HG03095 (cell line): ENCODE measurements at regions not wholly inside any gene's neighbourhood (a gene's known extent, or its start where the extent isn't known, plus 50 kb on each side); places are given as distances from the start of the nearest gene placed in this dataset.

ENCODE experiments used
- ATAC-seq: cut with Tn5 transposase; IDR thresholded peaks from one replicate; pipeline ENCODE4 v1.9.1; 2021; ENCODE audit warnings: moderate library complexity; ENCODE audit not compliant: unreplicated experiment

DNA sequence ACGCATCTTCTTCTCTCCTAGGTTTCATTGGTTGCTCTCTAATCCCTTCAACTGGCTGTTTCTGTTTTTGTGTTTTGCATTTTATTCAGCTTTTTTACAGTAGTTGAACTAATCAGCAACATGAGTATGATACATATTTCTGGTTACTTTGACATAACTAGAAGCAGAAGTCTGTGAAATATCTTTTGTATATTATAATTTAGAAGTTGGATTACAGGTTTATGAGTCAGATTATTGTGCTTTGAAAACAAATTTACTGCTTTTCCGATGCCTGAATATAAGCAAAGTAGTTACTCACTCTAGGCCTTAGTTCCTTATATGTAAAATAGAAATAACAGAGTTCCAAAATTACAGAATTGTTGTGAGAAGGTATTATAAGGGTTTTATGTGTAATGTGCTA, 96.2 kb upstream of the MEOX2 start:
- ATAC-seq: no peak

GRCh38 chr7:15781944-15782343, 95.5 kb upstream of the MEOX2 start:
- no peak for ATAC-seq

GRCh38 chr7:15780271-15780670, 93.8 kb upstream of the MEOX2 start:
- no peak for ATAC-seq

DNA sequence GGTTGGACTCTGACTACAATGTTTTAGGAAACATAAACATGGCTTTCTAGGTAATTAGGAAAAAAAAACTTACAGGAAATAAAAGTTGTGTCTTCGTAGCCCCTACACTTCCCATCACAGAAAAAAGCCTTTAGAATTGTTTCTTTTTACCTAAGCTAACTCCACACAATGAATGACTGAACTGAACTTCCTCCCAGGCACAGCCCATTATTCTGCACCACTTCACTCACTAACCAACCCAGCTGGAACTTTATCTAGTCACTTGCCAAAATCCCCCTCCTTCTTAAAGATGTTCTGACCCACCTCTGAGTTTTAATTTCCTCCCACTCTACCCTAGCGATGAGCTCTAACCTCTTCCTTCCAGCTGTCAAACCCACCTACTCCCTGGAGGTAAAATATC, 91.7 kb upstream of the MEOX2 start:
- ATAC-seq: no peak

DNA sequence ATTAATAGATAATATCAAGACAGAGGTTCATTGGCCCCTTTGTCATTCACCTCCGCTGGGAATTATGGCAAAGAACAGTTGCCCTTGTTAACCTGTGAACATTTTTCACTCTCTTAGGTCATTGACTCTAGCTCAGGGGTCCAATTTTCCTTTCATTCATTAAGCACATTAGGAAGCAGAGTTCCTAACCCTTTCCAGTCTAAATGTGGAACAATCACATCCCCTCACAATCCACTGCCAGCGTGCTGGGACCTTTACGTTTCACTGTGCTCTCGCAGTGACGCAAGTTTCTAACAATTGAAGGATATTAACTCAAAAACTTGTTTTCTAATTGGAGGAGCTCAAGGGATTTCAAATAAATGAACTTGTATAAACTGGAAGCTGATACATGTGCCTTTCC, 79.3 kb upstream of the MEOX2 start:
- no peak for ATAC-seq

DNA sequence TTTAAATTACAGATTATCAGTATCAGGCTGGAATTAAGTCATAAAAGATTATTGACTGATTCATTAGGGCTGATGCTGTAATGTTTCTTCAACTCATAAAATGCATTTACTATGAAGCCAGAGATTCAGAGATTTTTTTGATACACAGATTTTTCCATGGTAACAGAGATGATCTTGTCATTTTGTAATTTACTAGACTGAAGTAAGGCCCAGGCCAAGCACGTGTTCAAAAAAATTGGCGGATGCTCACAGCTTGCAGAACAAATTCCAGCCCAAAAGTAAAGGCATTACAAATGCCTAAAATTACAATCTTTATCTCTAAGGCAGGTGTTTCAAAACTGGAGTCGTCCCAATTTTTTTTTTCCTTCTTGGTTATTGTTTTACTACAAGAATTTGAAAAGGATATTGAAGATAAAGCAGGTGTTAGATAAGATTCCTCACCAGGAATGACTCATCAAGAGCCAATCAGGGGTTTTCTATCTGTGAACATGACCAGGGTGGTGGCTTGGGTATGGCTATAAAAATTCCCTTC, 78.4 kb upstream of the MEOX2 start:
- ATAC-seq: no peak

DNA sequence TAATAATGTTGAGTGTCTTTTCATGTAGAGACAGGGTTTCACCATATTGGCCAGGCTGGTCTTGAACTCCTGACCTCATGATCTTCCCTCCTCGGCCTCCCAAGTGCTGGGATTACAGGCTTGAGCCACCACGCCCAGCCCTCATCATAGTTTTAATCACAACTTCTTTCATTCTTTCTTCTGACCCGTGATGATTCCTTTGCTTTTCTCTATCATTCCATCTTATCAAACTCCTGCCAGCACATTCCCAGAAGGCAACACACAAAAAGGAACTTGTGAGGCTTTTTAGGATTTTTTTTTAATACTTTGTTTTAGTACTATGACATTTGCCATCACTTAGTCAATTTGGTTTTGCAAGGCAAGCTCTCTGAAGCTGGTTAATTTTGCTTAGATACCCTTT, 77.5 kb upstream of the MEOX2 start:
- ATAC-seq: no peak

- ATAC-seq: no peak
Observed at GRCh38 chr7:15757041-15758000, 70.8 kb upstream of the MEOX2 start.

- no peak for ATAC-seq
Observed at GRCh38 chr7:15755061-15755460, 68.6 kb upstream of the MEOX2 start.

GRCh38 chr7:15753887-15754579, 67.5 kb upstream of the MEOX2 start:
- no peak for ATAC-seq

- ATAC-seq: no peak
Observed at GRCh38 chr7:15752377-15752776, 65.9 kb upstream of the MEOX2 start.

DNA sequence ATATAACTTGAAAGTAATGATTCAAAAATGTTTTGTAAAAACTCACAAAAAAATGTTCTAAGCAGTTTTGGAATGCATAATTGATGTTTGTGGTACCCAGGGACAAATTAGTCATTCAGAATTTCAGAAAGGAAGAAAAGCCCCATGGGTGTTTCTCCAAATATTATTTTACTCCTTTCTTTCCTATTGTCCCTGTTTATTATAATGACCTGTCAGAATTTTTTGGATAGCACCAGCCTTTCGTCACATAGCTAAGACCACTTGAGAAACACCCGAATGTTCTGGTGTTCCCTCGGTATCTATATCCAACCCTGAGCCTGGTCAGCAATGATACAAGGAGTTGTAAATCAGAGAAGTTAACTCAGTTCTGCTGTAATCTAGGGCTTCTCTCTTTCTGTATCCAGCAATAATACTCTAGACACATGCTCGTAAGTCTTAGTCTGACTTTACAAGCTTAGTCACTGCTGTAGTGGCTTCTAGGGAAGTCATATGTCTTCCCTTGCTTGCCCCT, 64.8 kb upstream of the MEOX2 start:
- ATAC-seq: no peak

DNA sequence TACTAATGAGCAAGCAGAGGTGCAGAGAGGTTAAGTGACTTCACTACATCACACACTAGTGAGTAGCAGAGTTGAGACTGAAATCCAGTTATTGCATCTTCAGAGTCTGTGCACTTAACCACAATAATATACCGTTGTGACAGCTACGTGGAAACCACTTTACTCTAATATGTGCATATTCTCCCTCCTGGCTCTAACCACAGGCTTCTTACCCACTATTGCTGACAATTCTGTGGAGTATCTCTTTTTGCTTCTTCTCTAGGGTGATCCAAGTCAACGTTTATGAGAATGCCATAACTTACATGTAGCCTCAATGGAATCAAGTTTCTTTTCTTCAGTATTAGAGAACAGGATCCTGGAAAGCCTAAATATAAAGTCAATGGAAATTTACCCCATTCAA, 64.2 kb upstream of the MEOX2 start:
- no peak for ATAC-seq

GRCh38 chr7:15749631-15750030, 63.1 kb upstream of the MEOX2 start:
- no peak for ATAC-seq

- ATAC-seq: no peak
Observed at GRCh38 chr7:15747712-15748111, 61.2 kb upstream of the MEOX2 start.

DNA sequence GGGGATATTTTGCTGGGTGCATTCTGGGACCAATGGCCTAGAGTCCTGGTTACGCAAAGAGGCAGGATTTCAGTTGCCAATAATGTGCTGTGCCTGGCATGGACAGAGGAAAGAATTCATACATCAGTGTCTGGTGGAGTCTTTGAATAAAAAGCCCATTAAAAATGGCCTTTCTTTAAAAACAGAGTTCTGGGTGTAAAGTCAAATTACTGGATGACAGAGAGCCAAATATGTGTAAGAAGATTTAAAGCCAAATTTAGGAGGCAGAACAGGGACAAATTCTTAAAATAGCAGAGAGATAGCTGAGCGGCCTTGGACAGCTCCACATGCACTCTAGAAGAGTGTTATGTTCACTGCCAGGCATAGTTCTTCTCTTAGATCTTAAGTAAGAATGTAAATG, 60.8 kb upstream of the MEOX2 start:
- no peak for ATAC-seq

GRCh38 chr7:15743926-15744480, 57.5 kb upstream of the MEOX2 start:
- no peak for ATAC-seq

- no peak for ATAC-seq
Observed at GRCh38 chr7:15737601-15738000, 51.1 kb upstream of the MEOX2 start.
